Liver (tissue), 8 donors: ENCODE measurements at regions not wholly inside any gene's neighbourhood (a gene's known extent, or its start where the extent isn't known, plus 50 kb on each side); places are given as distances from the start of the nearest gene placed in this dataset.

Experiments
- DNase-seq: peaks from one replicate; pipeline ENCODE4 v3.0.0-alpha.2; 2017; ENCODE audit warnings: low spot score
- H3K27ac ChIP-seq, 2 donors: one replicate each; pipeline ENCODE4 v1.7.0; 2013; ENCODE audit warnings: inconsistent platforms in 2 of 2, low read length in 2 of 2, control low read depth in 1 of 2, low read depth in 1 of 2, mild to moderate bottlenecking in 1 of 2
- H3K27me3 ChIP-seq, 4 donors: one replicate each; pipeline versions ENCODE4 v1.6.1 to v1.7.0; 2013; ENCODE audit warnings: low read length in 3 of 4, inconsistent platforms in 1 of 4, mild to moderate bottlenecking in 1 of 4, moderate library complexity in 1 of 4; ENCODE audit not compliant: control insufficient read depth in 4 of 4, insufficient read depth in 4 of 4
- H3K36me3 ChIP-seq, 4 donors: one replicate each; pipeline versions ENCODE4 v1.6.1 to v1.7.0; 2013; ENCODE audit warnings: low read length in 3 of 4, mild to moderate bottlenecking in 3 of 4, low read depth in 1 of 4, moderate library complexity in 1 of 4; ENCODE audit not compliant: control insufficient read depth in 4 of 4, insufficient read depth in 3 of 4
- H3K4me1 ChIP-seq, 4 donors: one replicate each; pipeline versions ENCODE4 v1.6.1 to v1.7.0; 2013; ENCODE audit warnings: low read length in 3 of 4, mild to moderate bottlenecking in 3 of 4, moderate library complexity in 1 of 4; ENCODE audit not compliant: control insufficient read depth in 4 of 4, insufficient read depth in 4 of 4
- H3K4me3 ChIP-seq, 3 donors: one replicate each; pipeline versions ENCODE4 v1.6.1 to v1.7.0; 2013; ENCODE audit warnings: low read length in 3 of 3, control low read depth in 1 of 3, low read depth in 1 of 3, mild to moderate bottlenecking in 1 of 3
- H3K9ac ChIP-seq, 2 donors: one replicate each; pipeline ENCODE4 v1.7.0; 2013; ENCODE audit warnings: low read length in 2 of 2, mild to moderate bottlenecking in 2 of 2, moderate library complexity in 2 of 2, control low read depth in 1 of 2, low read depth in 1 of 2
- H3K9me3 ChIP-seq, 4 donors: one replicate each; pipeline versions ENCODE4 v1.6.1 to v1.7.0; 2013; ENCODE audit warnings: low read length in 3 of 4; ENCODE audit not compliant: control insufficient read depth in 4 of 4
- ATF3 ChIP-seq: IDR thresholded peaks from 2 replicates; pipeline ENCODE4 v1.6.1; 2016; ENCODE audit warnings: antibody characterized with exemption
- CTCF ChIP-seq: fragments of 150-350 bp; IDR thresholded peaks from 2 replicates; pipeline ENCODE4 v1.5.1; 2017; ENCODE audit warnings: improper control_type of control experiment, low read depth, low read length; ENCODE audit not compliant: missing input control
- EGR1 ChIP-seq, 2 donors: IDR thresholded peaks; 2 replicates each; pipeline ENCODE4 v1.6.1; 2016 to 2018; ENCODE audit warnings: antibody characterized with exemption in 2 of 2, low read depth in 2 of 2
- FOXA1 ChIP-seq: IDR thresholded peaks from 2 replicates; pipeline ENCODE4 v1.6.1; 2016; ENCODE audit warnings: antibody characterized with exemption
- FOXA2 ChIP-seq: IDR thresholded peaks from 2 replicates; pipeline ENCODE4 v1.6.1; 2016; ENCODE audit warnings: antibody characterized with exemption
- GABPA ChIP-seq, 2 donors: IDR thresholded peaks in 1 of 2; conservative IDR thresholded peaks in 1 of 2; 2 replicates each; pipeline ENCODE4 v1.6.1; 2016; ENCODE audit warnings: antibody characterized with exemption in 2 of 2, mild to moderate bottlenecking in 1 of 2, moderate library complexity in 1 of 2
- HNF4A ChIP-seq, 2 donors: conservative IDR thresholded peaks; 2 replicates each; pipeline ENCODE4 v1.6.1; 2016; ENCODE audit warnings: antibody characterized with exemption in 2 of 2, mild to moderate bottlenecking in 2 of 2
- HNF4G ChIP-seq: IDR thresholded peaks from 2 replicates; pipeline ENCODE4 v1.6.1; 2016; ENCODE audit warnings: antibody characterized with exemption
- JUND ChIP-seq, 2 donors: IDR thresholded peaks; 2 replicates each; pipeline ENCODE4 v1.6.1; 2016; ENCODE audit warnings: antibody characterized with exemption in 2 of 2
- NR2F2 ChIP-seq: IDR thresholded peaks from 2 replicates; pipeline ENCODE4 v1.6.1; 2016; ENCODE audit warnings: antibody characterized with exemption
- RAD21 ChIP-seq, 2 donors: IDR thresholded peaks; 2 replicates each; pipeline ENCODE4 v1.6.1; 2016; ENCODE audit warnings: antibody characterized with exemption in 2 of 2, mild to moderate bottlenecking in 2 of 2
- REST ChIP-seq: IDR thresholded peaks from 2 replicates; pipeline ENCODE4 v1.6.1; 2016; ENCODE audit warnings: antibody characterized with exemption, mild to moderate bottlenecking
- RXRA ChIP-seq, 2 donors: IDR thresholded peaks; 2 replicates each; pipeline ENCODE4 v1.6.1; 2017 to 2018; ENCODE audit warnings: antibody characterized with exemption in 2 of 2, mild to moderate bottlenecking in 1 of 2
- SP1 ChIP-seq: IDR thresholded peaks from 2 replicates; pipeline ENCODE4 v1.6.1; 2018; ENCODE audit warnings: antibody characterized with exemption, mild to moderate bottlenecking
- TAF1 ChIP-seq: conservative IDR thresholded peaks from 2 replicates; pipeline ENCODE4 v1.6.1; 2016; ENCODE audit warnings: antibody characterized with exemption, mild to moderate bottlenecking
- YY1 ChIP-seq: IDR thresholded peaks from 2 replicates; pipeline ENCODE4 v1.6.1; 2016; ENCODE audit warnings: antibody characterized with exemption, mild to moderate bottlenecking
- ZBTB33 ChIP-seq: IDR thresholded peaks from 2 replicates; pipeline ENCODE4 v1.6.1; 2016; ENCODE audit warnings: antibody characterized with exemption
- WGBS: extraction: QIAGEN DNeasy Blood & Tissue Kit; methylation state at CpG from one replicate; pipeline ENCODE4 v1.1.7; 2013; 5-methylcytosine and 5-hydroxymethylcytosine counted together
- donor health status: healthy.
- donor health status: healthy.
- donor health status: healthy.
- donor health status: healthy.
- donor health status: healthy.

GRCh38 chr13:74206061-74206561 lies 71.9 kb upstream of the KLF12 start:
- Histone ChIP-seq H3K27me3 (no peaks in the 10 kb centered on the region), H3K9ac (no peak overlapping the region), H3K9me3 (no peaks in the 10 kb centered on the region), H3K27ac (no peak overlapping the region), H3K4me1 (peaks cover 2 to 11% (median 9%) of the 10 kb centered on the region in 4 donors), H3K4me3 (no peak overlapping the region), H3K36me3 (no peaks in the 10 kb centered on the region)
- DNase-seq = no peak
- TF ChIP-seq NR2F2 (no peak), RAD21 (IDR thresholded peaks at IDR 0.05) (no peak), FOXA1 (no peak), REST (no peak), YY1 (no peak), CTCF (no peak), ATF3 (no peak), SP1 (no peak), JUND (IDR thresholded peaks at IDR 0.05) (no peak), RXRA (IDR thresholded peaks at IDR 0.05) (no peak), ZBTB33 (no peak), HNF4A (conservative IDR thresholded peaks at IDR 0.05) (no peak), GABPA (IDR thresholded peaks at IDR 0.05 in 1 of 2, conservative IDR thresholded peaks at IDR 0.05 in 1 of 2) (no peak), FOXA2 (no peak), HNF4G (no peak), EGR1 (IDR thresholded peaks at IDR 0.05; ENCODE audit: low read depth in 2 of 2) (no peak)
- 92% methylated on average over 2 of the region's 2 CpGs for WGBS

- no peaks in the 10 kb centered on the region for H3K9me3 ChIP-seq
- no peak overlapping the region for H3K9ac ChIP-seq
- H3K36me3 ChIP-seq = no peaks in the 10 kb centered on the region
- H3K27ac ChIP-seq = no peak overlapping the region
- no peak for DNase-seq
- H3K27me3 ChIP-seq = no peaks in the 10 kb centered on the region
- 91% methylated on average over 2 of the region's 2 CpGs for WGBS
- no peak overlapping the region for H3K4me3 ChIP-seq
- H3K4me1 ChIP-seq = peaks cover 2 to 8% (median 6%) of the 10 kb centered on the region in 4 donors
- TF ChIP-seq FOXA1 (no peak), YY1 (no peak), REST (no peak), FOXA2 (no peak), GABPA (IDR thresholded peaks at IDR 0.05 in 1 of 2, conservative IDR thresholded peaks at IDR 0.05 in 1 of 2) (no peak), HNF4A (conservative IDR thresholded peaks at IDR 0.05) (no peak), SP1 (no peak), CTCF (no peak), EGR1 (IDR thresholded peaks at IDR 0.05; ENCODE audit: low read depth in 2 of 2) (no peak), JUND (IDR thresholded peaks at IDR 0.05) (no peak), NR2F2 (no peak), TAF1 (no peak)
These were observed 71.1 kb upstream of the KLF12 start for GRCh38 chr13:74205313-74205690.
